GM18868 (cell line): ENCODE measurements at regions not wholly inside any gene's neighbourhood (a gene's known extent, or its start where the extent isn't known, plus 50 kb on each side); places are given as distances from the start of the nearest gene placed in this dataset.
"Not testable (repeated sequence)": the region's sequence is repeated elsewhere in the genome, so short reads cannot be mapped to it uniquely, and the experiment has no call there.

Experiments
- ATAC-seq: cut with Tn5 transposase; IDR thresholded peaks from one replicate; pipeline ENCODE4 v1.9.1; 2021; ENCODE audit warnings: mild to moderate bottlenecking, moderate library complexity; ENCODE audit not compliant: unreplicated experiment

- no peak for ATAC-seq
These were observed 189.4 kb downstream of the WNT5A start for GRCh38 chr3:55297706-55298105.

GRCh38 chr3:55297245-55297644 is 189.9 kb downstream of the WNT5A start:
- no peak for ATAC-seq

GRCh38 chr3:55296791-55297190 is 190.3 kb downstream of the WNT5A start:
- ATAC-seq, result no peak

- no peak for ATAC-seq
These were observed 191.1 kb downstream of the WNT5A start for GRCh38 chr3:55296030-55296429.

DNA sequence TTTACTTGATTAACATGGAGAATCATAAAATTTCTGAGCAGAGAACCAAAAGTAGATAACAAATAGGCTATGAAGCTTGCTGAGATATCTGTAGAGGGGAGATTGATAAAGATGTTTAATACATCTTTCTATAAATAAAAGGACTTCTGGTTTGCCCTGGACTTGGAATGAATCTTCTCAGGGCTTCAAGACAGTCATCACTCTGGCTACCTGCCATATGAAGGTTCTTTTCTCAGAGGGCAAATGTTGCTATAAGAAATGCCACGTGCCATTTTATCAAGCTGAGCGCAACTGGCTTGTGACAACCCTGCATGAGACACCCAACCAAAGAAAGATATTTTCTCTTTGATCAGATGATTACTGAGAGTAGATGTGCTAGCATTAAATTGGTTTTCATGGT is 192.5 kb downstream of the WNT5A start:
- no peak for ATAC-seq

- ATAC-seq, result no peak
These were observed 194.7 kb downstream of the WNT5A start for GRCh38 chr3:55292360-55292759.

GRCh38 chr3:55288657-55289056 is 198.4 kb downstream of the WNT5A start:
- no peak for ATAC-seq

DNA sequence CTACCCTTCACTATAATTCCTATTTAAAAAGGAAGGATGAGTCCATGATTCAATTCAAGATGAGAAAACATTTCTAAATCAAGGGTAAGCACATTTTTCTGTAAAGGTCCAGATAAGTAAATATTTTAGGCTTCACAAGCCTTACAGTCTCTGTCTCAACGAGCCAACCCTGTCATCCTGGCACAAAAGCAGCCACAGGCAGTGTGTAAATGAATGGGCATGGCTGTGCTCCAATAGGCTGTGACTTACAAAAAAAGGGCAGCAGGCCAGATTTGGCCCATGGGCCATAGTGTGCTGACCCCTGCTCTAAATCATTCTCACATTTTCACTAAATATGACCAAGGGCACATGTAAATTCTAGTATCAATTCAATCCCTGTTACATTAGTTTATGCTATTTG is 200.4 kb downstream of the WNT5A start:
- ATAC-seq, result no peak

- no peak for ATAC-seq
These were observed 201.9 kb downstream of the WNT5A start for GRCh38 chr3:55285156-55285555.

DNA sequence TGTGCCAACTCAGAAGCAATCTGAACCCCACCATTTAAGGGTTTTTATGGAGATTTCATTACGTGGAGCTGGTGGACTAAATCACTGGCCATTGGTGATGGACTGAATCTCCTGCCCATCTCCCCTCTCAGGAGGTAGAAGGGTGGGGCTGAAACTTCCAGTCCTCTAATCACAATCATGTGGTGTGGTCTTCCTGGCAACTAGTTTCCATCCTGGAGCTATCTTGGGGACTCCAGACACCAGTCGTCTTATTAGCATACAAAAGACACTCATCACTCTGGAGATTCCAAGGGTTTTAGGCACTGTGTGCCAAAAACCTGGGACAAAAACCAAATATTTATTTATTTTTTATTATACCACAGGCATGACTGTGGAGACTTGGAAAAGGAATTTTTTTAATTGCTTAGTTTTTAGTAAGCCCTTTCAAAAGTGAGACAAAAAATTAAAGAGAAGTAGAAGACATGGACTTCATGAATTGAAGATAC is 203.6 kb downstream of the WNT5A start:
- no peak for ATAC-seq

GRCh38 chr3:55282994-55283393 is 204.1 kb downstream of the WNT5A start:
- no peak for ATAC-seq

- no peak for ATAC-seq
These were observed 215.0 kb downstream of the WNT5A start for GRCh38 chr3:55272031-55272645.

DNA sequence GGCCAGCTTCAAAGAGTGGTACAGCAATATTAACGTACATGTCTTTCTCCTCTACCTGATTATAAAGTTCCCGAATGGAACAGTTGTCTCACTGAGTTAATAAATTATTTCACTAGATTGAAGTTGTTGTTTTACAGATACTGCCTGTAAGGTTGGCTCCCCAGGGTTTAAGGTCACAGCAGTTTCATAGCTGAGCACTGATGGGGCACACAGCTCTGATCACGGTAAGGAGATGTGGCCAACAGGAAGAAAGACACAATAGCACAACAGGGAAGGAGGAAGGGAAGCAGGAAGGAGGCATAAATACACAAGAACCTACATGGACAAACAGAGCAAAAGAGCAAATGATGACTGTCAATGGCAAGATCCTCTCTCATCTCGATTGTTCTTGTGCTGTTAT is 215.6 kb downstream of the WNT5A start:
- ATAC-seq, result no peak

DNA sequence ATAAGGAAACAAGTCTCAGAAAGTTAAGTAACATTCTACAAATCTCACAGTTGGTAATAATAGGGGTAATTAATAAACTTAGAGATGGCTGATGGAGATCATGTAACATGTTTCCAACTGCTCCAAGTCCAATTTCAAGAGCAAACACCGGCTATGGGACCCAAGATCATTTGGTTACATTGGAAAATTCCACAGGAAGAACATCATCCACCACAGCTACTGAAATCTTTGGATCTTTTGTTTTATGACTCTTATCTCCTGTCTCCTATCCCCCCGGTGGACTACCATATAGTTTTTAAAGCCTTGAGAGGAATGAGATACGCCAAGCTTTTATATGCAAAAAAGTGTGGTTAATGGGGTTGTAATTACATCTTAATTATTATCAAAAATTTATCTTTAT is 216.1 kb downstream of the WNT5A start:
- no peak for ATAC-seq

GRCh38 chr3:55269636-55270035 is 217.5 kb downstream of the WNT5A start:
- ATAC-seq, result no peak

DNA sequence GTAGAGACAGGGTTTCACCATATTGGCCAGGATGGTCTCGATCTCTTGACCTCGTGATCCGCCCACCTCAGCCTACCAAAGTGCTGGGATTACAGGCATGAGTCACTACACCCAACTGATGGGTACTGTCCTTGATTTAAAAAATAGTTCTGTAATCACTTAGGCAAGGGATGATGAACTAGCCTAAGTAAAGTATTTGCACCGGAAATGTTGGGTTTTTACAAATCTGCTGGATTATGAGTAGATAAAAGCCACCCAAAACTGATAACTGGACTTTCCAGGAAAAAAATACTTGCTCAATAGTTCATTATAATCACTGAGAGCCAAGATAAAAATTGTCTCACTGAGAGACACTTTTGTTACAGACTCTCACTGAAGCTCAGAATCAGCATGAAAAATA is 218.0 kb downstream of the WNT5A start:
- ATAC-seq, result no peak

GRCh38 chr3:55267206-55267930 is 219.7 kb downstream of the WNT5A start:
- ATAC-seq, result no peak

- no peak for ATAC-seq
These were observed 222.2 kb downstream of the WNT5A start for GRCh38 chr3:55264919-55265318.

- no peak for ATAC-seq
These were observed 234.2 kb downstream of the WNT5A start for GRCh38 chr3:55252921-55253320.

DNA sequence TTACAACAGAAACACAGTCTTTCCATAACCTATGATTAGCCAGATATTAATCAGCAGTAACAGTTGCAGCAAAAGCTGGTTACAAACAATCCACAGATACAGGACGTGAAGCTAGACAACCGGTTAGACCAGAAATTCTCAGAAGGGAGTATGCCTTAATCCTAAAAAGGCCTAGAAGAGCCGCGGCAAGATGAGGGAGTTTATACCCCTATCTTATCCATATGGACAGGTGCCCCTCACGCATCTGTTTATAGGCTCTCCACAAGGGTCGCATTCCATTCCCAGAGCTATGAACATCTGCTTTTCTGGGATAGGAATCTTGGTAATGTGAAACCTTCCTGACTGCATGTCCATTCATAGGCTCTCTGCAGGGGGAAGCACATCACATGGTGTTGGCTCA is 237.9 kb downstream of the WNT5A start:
- not testable (repeated sequence) for ATAC-seq

DNA sequence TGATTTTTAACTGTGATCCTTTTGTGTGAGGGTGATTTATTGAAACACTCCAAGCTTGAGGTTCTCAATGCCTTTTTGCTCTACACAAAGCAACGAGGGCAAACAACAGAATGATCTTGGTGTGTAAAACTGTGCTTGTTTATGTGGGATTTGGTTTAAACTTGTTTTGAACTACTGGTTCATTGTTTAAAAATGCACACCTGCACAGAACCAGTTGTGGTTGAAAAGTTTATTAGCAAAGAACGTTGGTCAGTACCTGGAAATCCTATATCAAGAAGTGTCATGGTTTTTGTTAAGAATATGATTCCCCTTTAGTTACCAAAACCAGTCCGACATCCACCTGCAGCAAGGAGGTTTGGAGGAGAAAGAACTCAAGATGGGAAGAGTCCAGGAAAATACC is 239.4 kb downstream of the WNT5A start:
- ATAC-seq, result no peak

GRCh38 chr3:55246033-55246432 is 241.1 kb downstream of the WNT5A start:
- ATAC-seq, result no peak

DNA sequence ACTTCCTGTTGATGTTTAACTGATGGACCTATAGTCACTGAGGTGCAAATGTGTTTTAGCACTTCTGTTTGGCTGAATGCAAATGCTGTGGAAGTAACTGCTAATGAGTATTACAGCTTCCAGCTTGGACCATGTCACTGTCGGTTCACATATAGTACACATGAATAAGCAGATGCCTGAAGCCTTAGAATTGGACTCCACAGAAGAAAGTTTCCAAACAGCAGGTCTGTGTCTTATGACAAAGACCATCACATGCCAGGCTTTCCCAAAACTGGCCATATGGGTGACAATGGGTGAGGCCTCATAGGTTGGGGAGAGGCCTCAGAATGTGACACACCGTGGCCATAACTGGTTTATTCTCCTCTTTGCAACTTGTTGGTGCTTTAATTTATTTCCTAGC is 241.8 kb downstream of the WNT5A start:
- no peak for ATAC-seq
